HG03045 (cell line): ENCODE measurements at regions not wholly inside any gene's neighbourhood (a gene's known extent, or its start where the extent isn't known, plus 50 kb on each side); places are given as distances from the start of the nearest gene placed in this dataset.

Source experiments
- ATAC-seq: cut with Tn5 transposase; IDR thresholded peaks from one replicate; pipeline ENCODE4 v1.9.1; 2021; ENCODE audit warnings: mild to moderate bottlenecking, moderate library complexity; ENCODE audit not compliant: unreplicated experiment

DNA sequence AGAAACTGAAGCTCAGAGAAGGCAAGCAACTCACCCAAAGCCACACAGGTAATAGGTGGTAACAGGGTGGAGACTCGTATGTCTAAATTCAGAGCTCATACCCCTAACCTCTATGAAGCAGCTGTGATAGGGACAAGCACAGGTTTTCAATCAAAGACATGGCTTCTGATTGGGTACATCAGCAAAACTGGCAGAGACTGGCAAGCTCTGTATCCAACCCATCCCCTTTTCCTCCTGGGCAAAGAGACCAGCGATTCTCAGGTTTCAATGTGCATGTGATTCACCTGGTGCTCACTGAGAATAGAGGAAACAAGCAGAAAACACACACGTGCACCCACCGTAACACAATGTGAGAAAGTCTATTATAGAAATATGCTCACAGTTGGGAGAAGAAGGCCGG is 153.0 kb downstream of the SMIM20 start:
- ATAC-seq: no peak

- no peak for ATAC-seq
These were observed 155.2 kb downstream of the SMIM20 start for GRCh38 chr4:26069218-26069617.

DNA sequence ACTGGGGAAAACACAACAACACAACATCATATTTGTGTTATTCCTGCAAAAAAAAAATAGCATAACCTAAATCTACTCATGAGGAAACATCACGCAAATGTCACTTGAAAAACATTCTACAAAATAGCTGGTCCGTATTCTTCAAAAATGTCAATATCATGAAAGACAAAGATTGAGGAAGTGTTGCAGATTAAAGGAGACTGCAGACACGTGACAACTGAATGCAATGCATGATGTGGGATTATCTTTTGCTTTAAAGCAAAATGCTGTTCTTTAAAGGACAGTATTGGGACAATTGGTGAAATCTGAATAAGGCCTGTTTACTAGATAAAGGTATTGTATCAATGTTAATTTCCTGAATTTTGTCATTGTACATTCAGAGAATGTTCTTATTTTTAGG is 157.7 kb downstream of the SMIM20 start:
- ATAC-seq: no peak

DNA sequence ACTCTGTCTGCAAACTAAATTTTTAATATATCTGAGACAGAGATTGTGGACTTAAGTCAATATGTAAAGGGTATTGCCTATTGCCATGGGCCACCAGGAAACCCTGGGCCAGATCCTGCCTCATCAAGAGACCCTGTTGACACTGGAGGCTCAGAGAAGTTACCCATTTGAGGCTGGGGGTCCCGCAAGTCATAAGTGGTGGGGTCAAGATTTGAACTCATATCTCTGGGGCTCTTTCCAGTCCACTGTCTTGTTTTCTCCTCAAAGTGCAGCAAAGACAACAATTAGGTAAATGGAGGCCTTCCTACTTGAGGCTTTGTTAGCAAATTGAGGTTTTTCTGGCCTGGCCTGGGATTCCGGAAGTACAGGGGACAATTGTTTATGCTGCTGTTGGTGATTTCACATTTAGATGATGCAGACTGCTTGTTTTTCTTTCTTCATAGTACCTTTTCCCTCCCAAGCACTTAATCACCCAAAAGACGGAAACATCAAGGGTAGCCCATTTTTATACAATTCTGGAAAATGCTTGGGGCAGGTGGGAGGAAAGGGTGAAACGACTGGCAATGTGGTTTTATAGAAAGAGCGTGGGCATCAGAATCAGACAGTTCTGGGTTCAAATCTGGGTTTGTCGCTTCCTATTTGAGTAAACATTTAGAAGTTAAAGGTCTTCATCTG is 160.0 kb downstream of the SMIM20 start:
- no peak for ATAC-seq

DNA sequence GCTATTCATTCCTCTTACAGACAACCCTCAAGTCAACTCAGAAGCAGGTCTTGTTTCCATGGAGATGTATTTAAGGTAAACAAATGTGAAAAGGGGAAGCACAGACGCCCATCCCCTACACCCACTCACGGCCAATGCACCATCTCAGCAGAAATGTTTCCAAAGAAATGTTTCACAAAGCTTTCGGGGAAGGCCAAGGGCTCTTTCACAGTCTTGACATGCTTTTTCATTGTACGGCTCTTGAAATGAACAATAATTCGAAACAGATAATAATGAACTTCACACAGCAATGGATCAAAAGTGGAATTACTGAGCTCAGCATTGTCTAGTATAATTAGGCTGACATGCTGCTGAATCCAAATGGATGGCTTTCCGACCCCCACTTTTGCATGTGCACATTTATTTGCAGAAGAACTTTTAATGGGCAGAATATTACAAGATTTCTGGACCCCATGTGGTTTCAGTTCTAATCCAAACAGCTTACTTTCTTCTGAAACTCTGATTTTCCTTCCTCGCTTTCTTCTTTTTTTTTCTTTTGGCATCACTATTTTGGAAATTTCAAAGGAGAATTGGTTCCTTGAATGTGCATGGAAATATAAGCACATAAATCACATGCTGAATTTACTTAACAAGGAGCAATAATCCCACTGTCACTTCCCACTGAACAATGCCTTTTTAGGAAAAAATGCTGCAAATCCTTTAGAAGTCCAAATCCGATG is 160.9 kb downstream of the SMIM20 start:
- ATAC-seq: peak; percentile 74

DNA sequence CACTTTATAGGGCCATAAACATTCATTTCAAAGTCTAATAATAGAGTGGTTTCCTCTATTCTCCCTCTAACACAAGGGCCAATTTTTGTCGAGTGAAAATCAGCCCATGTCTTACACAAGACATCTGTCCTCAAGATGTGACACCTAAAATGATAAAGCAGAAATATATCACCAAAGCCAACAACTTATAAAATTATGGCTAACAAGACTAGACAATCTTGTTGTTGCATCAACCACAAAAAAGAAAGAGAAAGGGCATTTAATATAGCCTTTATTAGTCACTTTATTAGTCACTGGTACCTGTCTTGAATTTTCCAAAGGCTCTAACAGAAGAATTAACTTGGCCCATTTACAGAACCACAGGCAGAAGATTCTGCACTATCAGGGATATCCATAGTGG is 161.6 kb downstream of the SMIM20 start:
- no peak for ATAC-seq

DNA sequence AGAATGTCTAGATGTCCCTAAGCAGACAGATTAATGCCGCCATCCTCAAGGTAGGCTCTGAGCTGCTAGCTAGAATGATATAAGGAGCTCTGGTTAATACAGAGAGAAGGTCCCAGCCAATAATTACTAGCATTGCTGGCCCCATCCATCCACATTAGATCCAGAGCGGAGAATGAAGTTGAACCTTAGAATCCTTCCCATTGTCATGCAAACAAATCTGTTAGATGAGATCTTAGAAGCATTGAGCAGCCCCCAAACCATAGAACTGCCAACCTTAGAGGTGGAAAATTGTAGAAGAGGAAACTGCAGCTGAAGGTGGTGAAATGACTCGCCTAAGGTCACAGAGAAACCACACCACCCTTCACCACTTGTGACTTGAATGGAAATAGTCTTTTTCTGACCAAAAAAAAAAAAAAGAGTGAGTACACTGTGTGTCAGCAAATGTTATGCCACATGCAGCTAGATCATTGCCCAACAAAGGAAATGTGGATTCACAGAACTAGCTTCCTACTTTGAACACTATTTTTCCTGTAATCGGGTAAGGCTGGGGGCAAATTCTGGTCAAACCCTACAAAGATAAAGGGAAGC is 162.1 kb downstream of the SMIM20 start:
- peak; percentile 61 for ATAC-seq

DNA sequence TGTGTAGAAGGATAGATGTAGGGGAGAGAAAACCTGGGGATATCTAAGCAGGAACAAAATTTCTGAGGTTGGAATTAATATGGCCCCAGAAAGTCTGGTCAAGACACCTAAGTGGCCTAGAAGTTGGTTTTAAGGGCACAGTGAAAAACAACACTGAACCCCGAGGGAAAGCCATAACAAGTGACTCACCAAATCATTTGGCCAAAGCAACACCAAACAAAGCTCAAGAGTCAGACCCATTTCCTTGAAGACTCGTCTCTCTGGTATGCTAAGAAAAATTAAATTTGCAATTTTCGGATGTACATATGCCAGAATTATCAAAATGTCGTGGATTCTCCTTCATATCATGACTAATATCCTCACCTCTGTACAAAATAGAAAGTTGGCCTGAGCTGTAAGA is 162.9 kb downstream of the SMIM20 start:
- ATAC-seq: no peak

DNA sequence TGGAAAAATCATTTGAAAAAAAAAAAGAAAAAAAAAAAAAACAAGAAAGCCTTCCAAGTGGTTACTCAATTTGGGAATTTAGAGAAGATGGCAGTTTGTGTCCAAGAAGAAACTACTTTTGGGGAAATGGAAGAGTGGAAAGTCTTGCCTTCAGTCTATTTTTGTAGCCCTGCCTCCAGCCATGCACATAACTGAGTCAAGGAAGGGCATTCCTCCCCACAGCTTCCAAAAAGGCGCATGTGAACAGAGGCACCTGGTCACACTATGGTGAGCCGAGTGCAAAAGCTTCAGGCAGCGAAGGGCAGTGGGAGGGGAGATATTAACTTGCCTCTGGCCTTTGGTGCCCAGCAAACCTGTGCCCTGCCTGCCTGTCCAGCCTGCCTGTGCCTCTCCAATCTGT is 163.7 kb downstream of the SMIM20 start:
- no peak for ATAC-seq

DNA sequence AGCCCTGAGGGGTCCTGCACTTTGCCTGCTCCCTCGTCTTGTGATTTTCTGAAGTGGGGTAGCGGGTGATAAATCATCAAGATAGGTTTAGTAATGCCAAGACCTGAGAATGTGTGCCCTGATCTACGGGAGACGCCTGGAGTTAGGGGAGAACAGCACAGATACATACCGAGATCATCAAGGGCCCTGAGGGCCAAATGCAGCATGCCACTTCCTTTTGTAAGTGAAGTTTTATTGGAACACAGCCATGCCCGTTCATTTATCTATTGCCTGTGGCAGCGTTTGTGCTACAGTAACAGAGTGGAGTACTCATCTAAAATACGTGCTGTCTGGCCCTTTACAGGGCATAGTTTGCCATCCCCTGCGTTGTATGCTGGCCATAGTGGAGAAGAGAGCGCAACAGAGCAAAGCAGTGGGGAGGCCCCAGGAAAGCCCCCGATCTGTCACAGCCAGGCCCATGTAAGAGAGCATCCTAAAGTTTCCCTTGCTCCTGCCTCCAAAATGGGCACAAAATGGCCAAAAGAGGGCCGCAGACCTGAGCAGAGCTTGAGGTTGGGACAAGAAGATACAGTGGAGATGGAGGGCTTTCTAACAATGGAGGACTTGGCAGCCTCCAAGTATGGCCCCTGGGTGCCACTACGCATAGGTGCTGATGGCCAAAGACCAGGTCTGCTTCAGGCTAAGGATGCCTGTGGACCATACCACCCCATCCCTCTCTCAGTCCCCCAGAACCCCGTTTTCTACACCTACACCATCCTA is 167.0 kb downstream of the SMIM20 start:
- no peak for ATAC-seq

GRCh38 chr4:26081795-26082498 is 167.9 kb downstream of the SMIM20 start:
- ATAC-seq: no peak

- no peak for ATAC-seq
These were observed 168.5 kb downstream of the SMIM20 start for GRCh38 chr4:26082565-26082964.

- peak; percentile 44 for ATAC-seq
These were observed 170.0 kb downstream of the SMIM20 start for GRCh38 chr4:26083987-26084386.

GRCh38 chr4:26084414-26084813 is 170.4 kb downstream of the SMIM20 start:
- ATAC-seq: no peak

DNA sequence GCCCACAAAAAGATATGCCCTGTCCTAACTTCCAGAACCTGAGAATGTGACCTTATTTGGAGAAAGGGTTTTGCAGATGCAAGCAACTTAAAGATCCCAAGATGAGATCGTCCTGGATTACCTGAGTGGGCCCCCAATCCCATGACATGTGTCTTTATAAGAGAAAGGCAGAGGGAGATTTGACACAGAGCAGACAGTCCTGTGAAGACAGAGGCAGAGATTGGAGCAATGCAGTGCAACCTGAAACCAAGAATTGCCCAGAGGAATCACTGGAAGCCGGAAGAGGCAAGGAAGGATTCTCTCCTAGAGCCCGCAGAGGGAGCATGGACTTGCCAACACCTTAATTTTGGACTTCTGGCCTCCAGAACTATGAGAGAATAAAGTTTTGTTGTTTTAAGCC is 171.5 kb downstream of the SMIM20 start:
- no peak for ATAC-seq

- no peak for ATAC-seq
These were observed 172.8 kb downstream of the SMIM20 start for GRCh38 chr4:26086621-26087441.

DNA sequence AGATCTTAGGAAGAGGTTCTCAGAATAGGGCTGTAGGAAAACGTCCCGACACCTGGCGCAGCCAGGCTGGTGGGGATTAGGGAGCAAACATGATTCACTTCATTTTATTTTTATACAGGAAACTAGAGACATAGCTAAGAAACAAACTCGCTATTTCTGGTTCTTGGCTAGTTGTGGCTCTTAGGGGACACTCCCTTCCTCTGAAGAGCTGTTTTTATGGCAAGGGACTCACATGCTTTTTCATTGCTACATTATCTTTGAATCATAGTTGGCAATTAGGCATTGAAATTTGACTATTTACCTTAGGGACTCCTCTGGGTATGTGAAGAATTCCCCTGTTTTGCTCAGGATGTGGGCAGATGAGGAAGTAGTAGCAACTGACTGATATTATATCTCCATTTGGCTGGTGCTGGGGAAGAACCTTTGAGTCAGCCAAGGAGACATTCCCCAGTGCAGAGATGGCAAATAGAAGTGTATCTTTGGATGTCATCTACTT is 174.5 kb downstream of the SMIM20 start:
- ATAC-seq: peak; percentile 70

DNA sequence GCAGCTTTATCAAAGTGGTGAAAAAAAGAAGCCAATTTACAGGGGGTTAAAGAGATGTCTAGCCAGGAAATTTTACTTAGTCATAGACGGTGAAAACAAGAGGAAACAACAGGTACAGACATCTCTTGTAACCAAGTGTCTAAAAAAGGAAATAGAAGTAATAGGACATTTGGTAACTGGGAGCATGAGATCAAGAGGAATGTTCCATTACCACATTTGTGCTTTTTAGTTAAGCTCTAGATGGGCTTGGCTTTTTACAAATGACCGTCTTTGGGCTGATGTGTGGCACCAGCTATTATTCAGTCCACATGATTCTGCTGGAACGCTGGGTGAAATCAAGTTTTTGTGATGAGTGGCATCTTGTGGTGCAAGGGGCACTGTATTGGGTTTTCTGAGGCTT is 179.5 kb downstream of the SMIM20 start:
- ATAC-seq: no peak

DNA sequence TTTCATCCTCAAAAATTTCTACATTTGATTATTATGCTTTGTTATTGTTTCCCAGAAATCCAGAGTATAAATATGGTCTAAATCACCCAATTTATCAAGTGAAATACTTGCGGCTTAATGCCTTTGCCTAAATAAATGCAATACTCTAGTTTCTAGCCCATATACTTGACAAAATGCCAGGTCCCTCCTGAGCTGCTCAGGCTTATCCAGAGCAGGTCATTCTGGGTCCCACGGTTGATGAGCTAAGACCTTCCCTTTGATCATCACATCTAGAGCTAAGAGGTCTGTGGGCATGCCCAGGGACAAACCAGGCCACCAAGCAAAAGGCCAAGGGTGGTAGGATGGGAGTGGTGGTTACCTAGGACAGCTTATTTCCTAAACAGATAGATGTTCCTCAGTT is 180.1 kb downstream of the SMIM20 start:
- no peak for ATAC-seq

- no peak for ATAC-seq
These were observed 180.9 kb downstream of the SMIM20 start for GRCh38 chr4:26094911-26095310.
